K562 (cell line): ENCODE measurements at regions not wholly inside any gene's neighbourhood (a gene's known extent, or its start where the extent isn't known, plus 50 kb on each side); places are given as distances from the start of the nearest gene placed in this dataset.

Source experiments
- ATAC-seq: fragments of 200-7000 bp; cut with Tn5 transposase; 3 replicates; pipeline ENCODE4 v1.9.1; 2020; ENCODE audit warnings: moderate library complexity
- BruUV-seq: library from RNA; stranded (reverse); fragments of 400-500 nt; replicated peaks from 2 replicates; lab custom pipeline; 2021; lab: Mats Ljungman, UMichigan
- CTCF ChIA-PET: fragments of 300-600 bp; formaldehyde crosslinking; extraction: SDS; loops from one replicate; lab custom pipeline; 2021; ENCODE audit warnings: low intra/inter-chr PET ratio; lab: Yijun Ruan, JAX
- POLR2A ChIA-PET: fragments of 300-600, 350-650 bp; sonication (Branson Sonifier 250); formaldehyde crosslinking; extraction: SDS; loops from one replicate; lab custom pipeline; 2021; ENCODE audit warnings: antibody characterized with exemption, inconsistent platforms; lab: Yijun Ruan, JAX
- DNase-seq, 4 experiments: peaks; one replicate each; pipeline versions ENCODE4 v3.0.0 to v3.0.0-alpha.2; 2011 to 2018; ENCODE audit warnings: low spot score in 3 of 4, mixed read lengths in 3 of 4; ENCODE audit errors: extremely low read depth in 1 of 4
- FAIRE-seq: peaks from 2 replicates; lab custom pipeline; 2011; peaks lifted over from hg19 to GRCh38; lab: Jason Lieb, UNC
- H2AFZ ChIP-seq: 2 replicates; pipeline ENCODE4 v1.6.0; 2011; ENCODE audit warnings: low read depth, low read length, control low read depth, inconsistent platforms
- H3K27ac ChIP-seq: fragments of 200-600 bp; 3 replicates; pipeline ENCODE4 v1.8.0; 2011; ENCODE audit warnings: low read depth, mild to moderate bottlenecking, control low read depth, inconsistent platforms, low read length, moderate library complexity, mixed read lengths; ENCODE audit errors: extremely low read depth
- H3K27me3 ChIP-seq, 2 experiments: fragments of 300-600 bp in 1 of 2; 2 replicates in 1 of 2; 3 replicates in 1 of 2; pipeline versions ENCODE4 v1.6.0 to v1.8.0; 2011; ENCODE audit warnings: inconsistent platforms in 2 of 2, low read length in 2 of 2, mild to moderate bottlenecking in 1 of 2, mixed read lengths in 1 of 2, moderate library complexity in 1 of 2; ENCODE audit not compliant: control insufficient read depth in 2 of 2, insufficient read depth in 2 of 2
- H3K36me3 ChIP-seq: fragments of 300-600 bp; 3 replicates; pipeline ENCODE4 v1.8.0; 2011; ENCODE audit warnings: mild to moderate bottlenecking, low read length, inconsistent platforms; ENCODE audit not compliant: control insufficient read depth, insufficient read depth
- H3K4me1 ChIP-seq, 2 experiments: fragments of 200-600 bp in 1 of 2; replicated peaks in 1 of 2; 2 replicates in 1 of 2; 3 replicates in 1 of 2; pipeline versions ENCODE4 v1.5.1 to v1.8.0; 2011; ENCODE audit warnings: inconsistent platforms in 2 of 2, low read length in 2 of 2, mild to moderate bottlenecking in 1 of 2, mixed read lengths in 1 of 2, moderate library complexity in 1 of 2; ENCODE audit not compliant: control insufficient read depth in 2 of 2, insufficient read depth in 2 of 2
- H3K4me2 ChIP-seq: 2 replicates; pipeline ENCODE4 v1.6.1; 2011; ENCODE audit warnings: low read length, control low read depth, inconsistent platforms, mixed read lengths; ENCODE audit not compliant: insufficient read depth
- H3K4me3 ChIP-seq: fragments of 200-600 bp; sonication (generic), shearing (Covaris generic); 2 replicates; pipeline ENCODE4 v1.5.1; 2016; ENCODE audit warnings: control low read depth, inconsistent platforms
- H3K79me2 ChIP-seq: fragments of 200-600 bp; 3 replicates; pipeline ENCODE4 v1.8.0; 2011; ENCODE audit warnings: low read length, inconsistent platforms; ENCODE audit not compliant: control insufficient read depth, insufficient read depth
- H3K9ac ChIP-seq, 2 experiments: 2 replicates each; pipeline versions ENCODE4 v1.6.0 to v1.6.1; 2011; ENCODE audit warnings: low read depth in 2 of 2, low read length in 2 of 2, control low read depth in 1 of 2, inconsistent platforms in 1 of 2, mild to moderate bottlenecking in 1 of 2, mixed read lengths in 1 of 2; ENCODE audit not compliant: insufficient read depth in 1 of 2
- H3K9me1 ChIP-seq: one replicate; pipeline ENCODE4 v1.6.0; 2011; ENCODE audit warnings: inconsistent platforms, mild to moderate bottlenecking, low read length, moderate library complexity; ENCODE audit not compliant: control insufficient read depth, insufficient read depth
- H3K9me3 ChIP-seq: replicated peaks from 2 replicates; pipeline ENCODE4 v1.5.1; 2011; ENCODE audit warnings: low read depth, low read length, inconsistent platforms; ENCODE audit not compliant: control insufficient read depth, insufficient read depth
- H4K20me1 ChIP-seq: replicated peaks from 2 replicates; pipeline ENCODE4 v1.6.1; 2011; ENCODE audit warnings: low read length, inconsistent platforms, mixed read lengths; ENCODE audit not compliant: control insufficient read depth, insufficient read depth
- ATF7 ChIP-seq: fragments of 450-650 bp; IDR thresholded peaks from 2 replicates; pipeline ENCODE4 v1.7.1; 2014; ENCODE audit warnings: mild to moderate bottlenecking, moderate library complexity
- CCNT2 ChIP-seq: IDR thresholded peaks from 2 replicates; pipeline ENCODE4 v1.6.1; 2011; ENCODE audit warnings: borderline replicate concordance, low read depth, mild to moderate bottlenecking, moderate library complexity, mixed read lengths, low read length; ENCODE audit not compliant: insufficient read length; ENCODE audit errors: extremely low read depth
- HNRNPH1 ChIP-seq: fragments of 200-400 bp; formaldehyde crosslinking; optimal IDR thresholded peaks from 2 replicates; pipeline ENCODE3; 2017; ENCODE audit warnings: low read depth, mild to moderate bottlenecking, low read length, moderate library complexity
- JUN ChIP-seq, 2 experiments: sonication (generic) in 1 of 2; formaldehyde crosslinking in 1 of 2; IDR thresholded peaks; 2 replicates each; pipeline versions ENCODE4 v1.6.1 to v1.8.0; 2012 to 2022; ENCODE audit warnings: borderline replicate concordance in 2 of 2, mild to moderate bottlenecking in 2 of 2, improper control_type of control experiment in 1 of 2, low read depth in 1 of 2, low read length in 1 of 2, missing genetic modification reagents in 1 of 2
- KDM1A ChIP-seq, 2 experiments: fragments of 450-650 bp; IDR thresholded peaks; 2 replicates each; pipeline ENCODE4 v1.6.1; 2016; ENCODE audit warnings: mild to moderate bottlenecking in 2 of 2
- NEUROD1 ChIP-seq: fragments of 150-350 bp; IDR thresholded peaks from 2 replicates; pipeline ENCODE4 v1.6.1; 2014; ENCODE audit warnings: borderline replicate concordance, low read length, low read depth; ENCODE audit not compliant: partially characterized antibody
- RBM39 ChIP-seq: fragments of 200-400 bp; formaldehyde crosslinking; optimal IDR thresholded peaks from 2 replicates; pipeline ENCODE3; 2018; ENCODE audit warnings: low read depth, low read length
- RNF2 ChIP-seq: sonication (generic); IDR thresholded peaks from 2 replicates; pipeline ENCODE4 v1.6.1; 2016
- RUNX1 ChIP-seq: sonication (generic); IDR thresholded peaks from 2 replicates; pipeline ENCODE4 v1.6.1; 2016; ENCODE audit warnings: antibody characterized with exemption, low read depth
- SMARCA5 ChIP-seq: fragments of 450-650 bp; IDR thresholded peaks from 2 replicates; pipeline ENCODE4 v1.6.1; 2016
- SRSF1 ChIP-seq: fragments of 200-400 bp; formaldehyde crosslinking; IDR thresholded peaks from 2 replicates; pipeline ENCODE4 v1.6.1; 2017; ENCODE audit warnings: mild to moderate bottlenecking, low read depth, low read length, moderate library complexity
- UBTF ChIP-seq, 2 experiments: IDR thresholded peaks; 2 replicates each; pipeline ENCODE4 v1.6.1; 2012; ENCODE audit warnings: improper control_type of control experiment in 2 of 2, low read depth in 2 of 2, low read length in 2 of 2, borderline replicate concordance in 1 of 2
- ZNF696 ChIP-seq: fragments of 250-450 bp; sonication (Bioruptor Pico); conservative IDR thresholded peaks from 2 replicates; pipeline ENCODE4 v1.4.0; 2020; ENCODE audit warnings: mild to moderate bottlenecking, moderate library complexity
- in situ Hi-C: fragments of 300-500 bp; cut with MboI; formaldehyde crosslinking; loops from 4 replicates; pipeline ENCODE4 v1.15.0; 2018; ENCODE audit warnings: inconsistent platforms, mixed read lengths
- intact Hi-C: fragments of 100-400 bp; cut with micrococcal nuclease; formaldehyde crosslinking; loops from 2 replicates; pipeline ENCODE4 v1.14.2; 2022
- TF ChIP-seq, protein P1 (sequence below): fragments of 450-650 bp; IDR thresholded peaks from 2 replicates; pipeline ENCODE4 v1.6.1; 2016; ENCODE audit warnings: mild to moderate bottlenecking

- H3K4me2 ChIP-seq: no peak overlapping the region
- no peaks in the 10 kb centered on the region for H3K9me1 ChIP-seq
- ChIA-PET CTCF (no interaction called here), POLR2A (no interaction called here)
- no peak for FAIRE-seq
- H2AFZ ChIP-seq: no peak overlapping the region
- intact Hi-C loops: no loop called here
- no peaks in the 10 kb centered on the region for H3K4me1 ChIP-seq
- no peaks in the 10 kb centered on the region for H3K36me3 ChIP-seq
- no peak for ATAC-seq
- in situ Hi-C loops: no loop called here
- H3K9me3 ChIP-seq: no peaks in the 10 kb centered on the region
- TF ChIP-seq, protein P1, sequence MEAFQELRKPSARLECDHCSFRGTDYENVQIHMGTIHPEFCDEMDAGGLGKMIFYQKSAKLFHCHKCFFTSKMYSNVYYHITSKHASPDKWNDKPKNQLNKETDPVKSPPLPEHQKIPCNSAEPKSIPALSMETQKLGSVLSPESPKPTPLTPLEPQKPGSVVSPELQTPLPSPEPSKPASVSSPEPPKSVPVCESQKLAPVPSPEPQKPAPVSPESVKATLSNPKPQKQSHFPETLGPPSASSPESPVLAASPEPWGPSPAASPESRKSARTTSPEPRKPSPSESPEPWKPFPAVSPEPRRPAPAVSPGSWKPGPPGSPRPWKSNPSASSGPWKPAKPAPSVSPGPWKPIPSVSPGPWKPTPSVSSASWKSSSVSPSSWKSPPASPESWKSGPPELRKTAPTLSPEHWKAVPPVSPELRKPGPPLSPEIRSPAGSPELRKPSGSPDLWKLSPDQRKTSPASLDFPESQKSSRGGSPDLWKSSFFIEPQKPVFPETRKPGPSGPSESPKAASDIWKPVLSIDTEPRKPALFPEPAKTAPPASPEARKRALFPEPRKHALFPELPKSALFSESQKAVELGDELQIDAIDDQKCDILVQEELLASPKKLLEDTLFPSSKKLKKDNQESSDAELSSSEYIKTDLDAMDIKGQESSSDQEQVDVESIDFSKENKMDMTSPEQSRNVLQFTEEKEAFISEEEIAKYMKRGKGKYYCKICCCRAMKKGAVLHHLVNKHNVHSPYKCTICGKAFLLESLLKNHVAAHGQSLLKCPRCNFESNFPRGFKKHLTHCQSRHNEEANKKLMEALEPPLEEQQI: no peak
- TF ChIP-seq KDM1A (IDR thresholded peaks at IDR 0.05) (no peak), CCNT2 (no peak), ZNF696 (CRISPR knock-in tag) (no peak), SRSF1 (no peak), RNF2 (no peak), SMARCA5 (no peak), JUN (IDR thresholded peaks at IDR 0.05; ENCODE audit: borderline replicate concordance, low read depth, low read length) (no peak), JUN (CRISPR knock-in tag; IDR thresholded peaks at IDR 0.05; ENCODE audit: borderline replicate concordance) (no peak), NEUROD1 (no peak), RUNX1 (no peak), RBM39 (no peak), UBTF (IDR thresholded peaks at IDR 0.05; ENCODE audit: borderline replicate concordance in 1 of 2, low read depth in 2 of 2, low read length in 2 of 2) (no peak), HNRNPH1 (no peak), ATF7 (no peak)
- no peak overlapping the region for H3K4me3 ChIP-seq
- DNase-seq: no peak
- no peaks in the 10 kb centered on the region for H4K20me1 ChIP-seq
- no peak overlapping the region for H3K27ac ChIP-seq
- BruUV-seq: no TSS peak
- H3K9ac ChIP-seq: no peak overlapping the region
- H3K27me3 ChIP-seq: no peaks in the 10 kb centered on the region
- no peaks in the 10 kb centered on the region for H3K79me2 ChIP-seq
Measured at GRCh38 chr9:75529463-75529862, 361.0 kb upstream of the PCSK5 start.
